Stimulated activated CD4-positive, alpha-beta T cell treated with anti-CD3 and anti-CD28 coated beads, Interleukin-4, amount 100 ng/mL, for 24 hours (primary cell): ENCODE measurements at regions not wholly inside any gene's neighbourhood (a gene's known extent, or its start where the extent isn't known, plus 50 kb on each side); places are given as distances from the start of the nearest gene placed in this dataset.
"Not testable (repeated sequence)": the region's sequence is repeated elsewhere in the genome, so short reads cannot be mapped to it uniquely, and the experiment has no call there.

Source experiments
- DNase-seq: peaks from one replicate; pipeline ENCODE4 v3.0.0-alpha.2; 2020

- no peak for DNase-seq
Observed at GRCh38 chr3:197430502-197430901, 125.3 kb downstream of the BDH1 start.

DNA sequence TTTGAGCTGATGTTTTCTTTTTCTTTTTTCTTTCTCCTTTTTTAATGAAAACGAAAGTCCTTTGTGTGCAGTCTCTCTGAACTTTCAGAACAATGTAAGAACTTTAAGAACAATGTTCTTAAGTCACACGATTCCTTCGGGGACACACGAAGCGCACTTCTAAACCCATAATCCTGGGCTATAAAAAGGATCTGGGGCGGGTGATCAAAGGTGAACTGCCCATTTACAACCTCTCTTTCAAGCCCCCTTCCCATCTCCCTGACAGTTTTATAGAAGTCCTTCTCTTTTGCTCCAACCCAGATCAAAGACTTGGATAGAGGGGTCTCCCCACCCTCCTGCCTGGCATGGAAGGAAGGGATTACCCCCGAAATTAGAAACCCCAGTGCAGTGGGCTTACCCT is 126.8 kb downstream of the BDH1 start:
- DNase-seq: no peak

GRCh38 chr3:197428117-197428801 is 127.5 kb downstream of the BDH1 start:
- peak; percentile 59 for DNase-seq

GRCh38 chr3:197427021-197427420 is 128.6 kb upstream of the DLG1 start:
- no peak for DNase-seq

DNA sequence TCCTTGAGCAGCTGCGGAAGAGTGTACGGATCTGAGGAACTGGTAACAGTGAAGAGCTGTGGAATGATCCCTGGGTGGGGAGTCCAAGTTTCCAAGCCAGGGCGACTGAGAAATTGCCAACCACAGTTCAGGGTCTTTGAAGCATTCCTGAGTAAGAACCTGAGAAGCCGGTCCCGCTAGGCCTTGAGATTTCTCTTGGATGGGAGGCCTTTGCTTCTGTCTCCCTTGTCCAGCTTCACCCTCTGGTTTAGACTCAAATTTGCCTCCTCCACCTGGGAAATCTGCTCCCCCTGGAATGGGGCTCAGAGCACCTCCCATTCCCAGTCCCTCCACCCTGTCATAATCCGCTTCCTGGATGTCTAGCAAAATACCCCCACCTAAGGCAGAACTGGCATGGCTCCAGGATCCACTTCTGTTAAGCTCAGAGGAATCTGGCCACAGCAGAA is 127.7 kb upstream of the DLG1 start:
- no peak for DNase-seq

DNA sequence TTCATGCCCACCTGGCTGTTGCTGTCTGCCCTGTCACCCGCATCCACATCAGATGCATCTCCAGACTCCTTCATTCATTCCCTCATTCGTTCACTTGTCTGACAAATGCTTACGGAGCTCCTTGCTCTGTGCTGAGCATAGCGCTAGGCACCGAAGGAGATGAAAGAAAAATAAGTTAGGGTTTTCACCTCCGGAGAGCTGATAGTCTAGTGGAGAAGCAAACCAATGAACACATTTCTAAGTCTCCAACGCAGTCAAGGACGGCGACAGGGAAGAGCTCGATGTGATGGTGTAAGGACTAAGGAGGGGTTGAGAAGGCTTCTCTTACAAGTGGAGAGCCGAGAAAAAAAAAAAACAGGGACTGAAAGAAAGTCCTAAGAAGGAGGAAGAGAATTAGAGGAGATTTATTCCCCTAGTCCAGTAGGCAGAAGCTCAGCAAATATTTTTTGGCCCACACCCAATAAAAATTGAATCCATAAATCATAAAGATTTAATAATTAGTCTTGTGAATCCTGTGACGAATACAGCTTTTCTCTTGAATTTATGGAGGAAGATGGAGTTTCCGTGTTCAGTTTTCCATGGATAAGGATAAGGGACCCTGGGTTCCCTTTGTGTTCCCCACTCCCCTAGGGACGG is 127.2 kb upstream of the DLG1 start:
- no peak for DNase-seq

- no peak for DNase-seq
Observed at GRCh38 chr3:197424674-197425484, 126.5 kb upstream of the DLG1 start.

GRCh38 chr3:197424266-197424665 is 125.9 kb upstream of the DLG1 start:
- DNase-seq: no peak

DNA sequence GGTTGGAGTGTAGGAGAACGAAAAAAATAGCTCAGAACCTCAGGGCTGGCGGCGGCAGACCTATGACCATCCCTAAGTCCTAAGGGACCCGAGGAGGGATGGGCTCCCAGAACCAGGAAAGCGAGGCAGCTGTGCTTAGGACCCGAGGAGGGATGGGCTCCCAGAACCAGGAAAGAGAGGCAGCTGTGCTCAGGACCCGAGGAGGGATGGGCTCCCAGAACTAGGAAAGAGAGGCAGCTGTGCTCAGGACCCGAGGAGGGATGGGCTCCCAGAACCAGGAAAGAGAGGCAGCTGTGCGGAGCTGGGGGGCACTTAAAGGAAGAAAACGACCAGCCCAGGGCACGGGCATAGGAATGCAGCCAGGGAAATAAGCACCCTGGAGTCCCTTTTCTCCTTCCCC is 125.0 kb upstream of the DLG1 start:
- no peak for DNase-seq

GRCh38 chr3:197422506-197422905 is 124.1 kb upstream of the DLG1 start:
- DNase-seq: no peak

DNA sequence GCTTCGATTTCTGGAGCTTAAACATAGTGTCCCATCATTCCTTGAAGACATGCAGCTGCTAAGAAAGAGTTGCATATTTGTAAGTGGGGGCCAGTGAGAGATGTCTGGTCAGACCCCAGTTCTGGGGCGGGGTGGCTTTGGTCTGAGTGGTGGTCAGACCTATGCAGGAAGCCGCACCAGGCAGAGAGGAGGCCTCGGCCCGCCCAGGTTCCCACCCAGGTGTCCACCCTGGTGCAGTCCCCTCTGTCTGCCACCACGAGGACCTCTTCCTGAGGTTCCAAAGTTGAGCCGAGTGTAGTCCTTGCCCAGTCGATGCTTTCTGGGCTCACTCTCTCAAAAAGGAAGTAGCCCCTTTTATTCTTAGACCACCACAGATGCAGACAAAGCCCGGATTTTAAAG is 122.6 kb upstream of the DLG1 start:
- DNase-seq: no peak

- DNase-seq: no peak
Observed at GRCh38 chr3:197420566-197420965, 122.2 kb upstream of the DLG1 start.

GRCh38 chr3:197420115-197420514 is 121.7 kb upstream of the DLG1 start:
- no peak for DNase-seq

DNA sequence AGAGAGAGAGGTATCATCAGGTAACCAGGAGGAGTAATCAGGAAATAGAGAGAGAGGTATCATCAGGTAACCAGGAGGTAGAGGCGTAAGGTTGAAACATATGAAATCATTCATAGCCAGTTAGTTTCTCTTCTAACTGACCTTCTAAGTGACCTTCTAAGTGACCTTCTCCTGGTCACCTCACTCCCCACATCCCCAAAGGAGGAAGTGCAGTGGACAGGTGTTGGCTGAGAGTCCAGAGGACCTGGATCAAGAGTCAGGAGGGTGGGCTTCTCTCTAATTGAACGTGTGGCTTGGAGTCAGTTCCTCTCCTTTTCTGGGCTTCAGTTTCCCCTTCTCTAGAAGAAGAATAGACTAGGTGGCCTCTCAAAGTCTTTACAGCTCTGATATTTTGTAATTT is 121.3 kb upstream of the DLG1 start:
- no peak for DNase-seq

GRCh38 chr3:197417911-197418618 is 119.7 kb upstream of the DLG1 start:
- DNase-seq: no peak

- DNase-seq: no peak
Observed at GRCh38 chr3:197417441-197417840, 119.0 kb upstream of the DLG1 start.

- DNase-seq: not testable (repeated sequence)
Observed at GRCh38 chr3:197411899-197412298, 113.5 kb upstream of the DLG1 start.

GRCh38 chr3:197410170-197410569 is 111.8 kb upstream of the DLG1 start:
- not testable (repeated sequence) for DNase-seq

DNA sequence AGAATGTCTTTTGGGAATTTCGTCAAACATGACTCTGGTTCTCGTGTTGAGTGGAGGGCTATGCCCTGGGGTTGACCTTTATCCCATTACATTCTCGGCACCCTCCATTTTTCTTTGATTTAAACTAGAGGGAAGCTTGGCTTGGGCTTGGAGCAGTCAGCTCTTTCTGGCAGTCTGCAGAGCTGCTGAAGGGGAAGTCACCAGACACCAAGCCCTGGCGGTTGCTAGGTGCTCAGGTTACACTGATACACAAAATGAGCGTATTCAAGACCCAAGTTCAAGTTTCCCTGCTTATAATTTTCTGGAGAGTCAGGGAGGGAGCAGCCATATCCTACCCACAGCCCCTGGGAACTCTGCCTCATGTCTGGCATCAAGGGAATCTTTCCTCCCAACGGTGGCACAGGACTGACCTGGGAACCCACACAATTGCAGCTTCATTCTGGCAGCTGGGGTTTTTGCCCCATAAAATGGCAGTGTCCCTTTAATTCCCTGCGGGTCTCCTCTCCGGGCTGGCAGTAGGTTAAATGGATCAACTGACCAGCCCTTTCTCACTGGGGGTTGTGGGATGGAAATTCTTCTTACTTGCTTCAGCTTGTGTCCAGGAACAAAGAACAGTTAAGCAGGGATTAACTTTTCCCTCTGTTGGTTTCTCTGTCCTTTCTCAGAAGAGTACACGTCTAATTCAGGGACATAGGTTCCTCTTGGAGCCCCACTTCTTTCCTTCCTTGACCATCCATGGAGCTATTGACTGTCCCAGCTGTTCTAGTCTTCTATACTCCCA is 110.0 kb upstream of the DLG1 start:
- no peak for DNase-seq

DNA sequence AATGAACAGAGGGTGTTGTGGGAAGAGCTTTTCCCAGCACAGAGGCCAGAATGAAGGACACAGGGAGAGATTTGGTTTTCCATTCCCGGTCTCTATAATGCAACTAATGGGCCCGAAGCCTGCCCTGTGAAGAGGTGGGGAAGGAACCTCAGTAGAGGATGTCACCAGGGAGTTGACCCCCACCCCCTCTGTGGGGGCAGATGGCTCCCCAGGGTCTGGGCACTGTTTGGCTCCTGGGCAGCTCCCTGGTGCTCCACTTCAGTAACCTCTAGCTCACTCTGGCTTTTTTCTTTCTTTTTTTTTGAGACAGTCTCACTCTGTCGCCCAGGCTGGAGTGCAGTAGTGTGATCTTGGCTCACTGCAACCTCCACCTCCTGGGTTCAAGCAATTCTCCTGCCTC is 109.1 kb upstream of the DLG1 start:
- DNase-seq: no peak

DNA sequence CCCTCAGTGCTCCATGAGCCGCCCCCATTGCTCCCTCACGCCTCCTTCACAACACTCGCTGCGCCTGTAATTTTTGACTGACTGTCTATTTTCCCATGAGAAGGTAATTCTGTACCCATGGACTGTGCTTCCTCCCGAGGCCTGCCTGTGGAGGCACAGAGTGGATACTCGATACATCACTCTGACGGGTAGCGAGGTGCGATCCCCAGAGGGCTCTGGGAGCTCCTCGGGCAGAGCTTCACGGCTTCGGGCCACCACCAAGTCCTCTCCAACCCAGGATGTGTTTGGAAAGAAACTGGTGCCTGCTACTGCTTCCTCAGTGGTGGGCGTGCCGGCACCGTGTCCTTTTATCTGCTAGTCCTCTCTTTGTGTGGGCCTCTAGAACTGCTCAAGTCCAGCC is 108.6 kb upstream of the DLG1 start:
- no peak for DNase-seq

- no peak for DNase-seq
Observed at GRCh38 chr3:197406266-197406665, 107.9 kb upstream of the DLG1 start.

- DNase-seq: no peak
Observed at GRCh38 chr3:197404754-197405153, 106.3 kb upstream of the DLG1 start.
